Transverse colon (tissue), 4 donors: ENCODE measurements at regions not wholly inside any gene's neighbourhood (a gene's known extent, or its start where the extent isn't known, plus 50 kb on each side); places are given as distances from the start of the nearest gene placed in this dataset.
"Not testable (repeated sequence)": the region's sequence is repeated elsewhere in the genome, so short reads cannot be mapped to it uniquely, and the experiment has no call there.

ENCODE experiments used
- DNase-seq: peaks from one replicate; pipeline ENCODE4 v3.0.0-alpha.2; 2019
- H3K27ac ChIP-seq, 4 donors: fragments of 200-600 bp; sonication (generic); 2 replicates each; pipeline ENCODE4 v1.5.1; 2016 to 2018; ENCODE audit warnings: inconsistent platforms in 4 of 4
- H3K27me3 ChIP-seq: fragments of 200-600 bp; sonication (generic); 2 replicates; pipeline ENCODE4 v1.5.1; 2017; ENCODE audit warnings: inconsistent platforms
- H3K36me3 ChIP-seq, 4 donors: fragments of 200-600 bp; sonication (generic); 2 replicates each; pipeline ENCODE4 v1.5.1; 2017 to 2019; ENCODE audit warnings: inconsistent platforms in 4 of 4
- H3K4me1 ChIP-seq, 4 donors: fragments of 200-600 bp; sonication (generic); 2 replicates each; pipeline ENCODE4 v1.5.1; 2017 to 2020; ENCODE audit warnings: inconsistent platforms in 4 of 4
- H3K4me3 ChIP-seq, 4 donors: fragments of 200-600 bp; sonication (generic); 1 replicate in 1 of 4; 2 replicates in 3 of 4; pipeline versions ENCODE4 v1.5.1 to v1.6.1; 2017 to 2019; ENCODE audit warnings: inconsistent platforms in 4 of 4
- H3K9me3 ChIP-seq, 2 donors: fragments of 200-600 bp; sonication (generic); 2 replicates each; pipeline ENCODE4 v1.5.1; 2017 to 2019; ENCODE audit warnings: inconsistent platforms in 2 of 2
- WGBS, 2 donors: methylation state at CpG; one replicate each; pipeline ENCODE4 v1.1.5; 2018; ENCODE audit warnings: low coverage in 1 of 2; 5-methylcytosine and 5-hydroxymethylcytosine counted together
- in situ Hi-C, 4 donors: fragments of 200-750 bp; cut with MboI; loops; one replicate each; pipeline versions ENCODE4 v1.15.0 to v1.15.1; 2017; ENCODE audit warnings: low sequenced_read_pairs in 3 of 4, low pct_ligation_motif_present in 1 of 4, low pct_unique_long_range_greater_than_20kb in 1 of 4
- intact Hi-C: fragments of 100-400 bp; cut with DNase I; formaldehyde crosslinking; loops from one replicate; pipeline ENCODE4 v1.15.1; 2023; ENCODE audit warnings: low total_unique reads

DNA sequence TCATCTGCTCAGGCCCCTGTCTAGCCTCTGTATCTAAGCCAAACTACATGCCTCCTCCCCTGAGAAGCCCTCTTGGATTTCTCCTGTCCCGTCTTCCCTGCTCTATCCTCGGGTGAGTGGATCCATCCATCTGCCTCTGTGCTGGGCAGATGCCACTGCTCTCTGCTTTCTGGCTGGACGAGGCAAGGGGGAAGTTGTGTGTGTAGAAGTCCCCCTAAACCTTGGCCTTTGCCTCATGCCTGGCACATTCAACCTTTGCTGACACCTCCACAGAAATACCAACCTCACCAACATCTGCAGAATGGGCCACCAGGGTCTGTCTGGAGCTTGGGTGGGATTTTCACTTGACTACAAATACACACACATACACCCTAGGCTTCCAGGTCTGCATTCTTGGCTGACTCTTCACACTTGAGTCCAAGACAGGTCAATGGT lies 176.2 kb upstream of the TPTE start:
- H3K27ac ChIP-seq, in situ Hi-C loops, intact Hi-C loops, H3K4me3 ChIP-seq, DNase-seq, H3K36me3 ChIP-seq, H3K4me1 ChIP-seq, H3K27me3 ChIP-seq: not testable (repeated sequence)
- 54 to 63% methylated on average over 3 of the region's 3 CpGs for WGBS, 2 donors
- peaks cover 37 to 50% of the 10 kb centered on the region in 2 donors for H3K9me3 ChIP-seq

DNA sequence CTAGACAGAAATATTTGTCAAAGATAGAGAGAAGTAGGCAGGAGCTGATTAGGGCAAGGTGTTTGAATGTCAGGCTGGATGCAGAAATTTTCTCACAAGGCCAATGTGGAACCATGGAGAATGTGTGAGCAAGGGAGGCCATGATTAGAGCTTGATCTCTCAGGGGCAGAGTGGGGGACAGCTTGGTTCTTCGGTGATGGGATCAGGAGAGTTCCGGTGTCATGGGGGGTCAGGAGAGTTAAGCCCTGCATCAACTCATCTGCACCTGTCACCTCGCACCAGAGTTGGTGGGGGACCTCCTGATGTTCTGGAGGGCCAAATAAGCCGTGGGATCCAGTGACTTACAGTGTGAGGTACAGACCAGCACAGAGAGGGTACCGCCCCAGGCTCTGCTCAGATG lies 175.1 kb upstream of the TPTE start:
- intact Hi-C loops, in situ Hi-C loops: not testable (repeated sequence)
- 51 to 58% methylated on average over 4 of the region's 5 CpGs for WGBS, 2 donors

DNA sequence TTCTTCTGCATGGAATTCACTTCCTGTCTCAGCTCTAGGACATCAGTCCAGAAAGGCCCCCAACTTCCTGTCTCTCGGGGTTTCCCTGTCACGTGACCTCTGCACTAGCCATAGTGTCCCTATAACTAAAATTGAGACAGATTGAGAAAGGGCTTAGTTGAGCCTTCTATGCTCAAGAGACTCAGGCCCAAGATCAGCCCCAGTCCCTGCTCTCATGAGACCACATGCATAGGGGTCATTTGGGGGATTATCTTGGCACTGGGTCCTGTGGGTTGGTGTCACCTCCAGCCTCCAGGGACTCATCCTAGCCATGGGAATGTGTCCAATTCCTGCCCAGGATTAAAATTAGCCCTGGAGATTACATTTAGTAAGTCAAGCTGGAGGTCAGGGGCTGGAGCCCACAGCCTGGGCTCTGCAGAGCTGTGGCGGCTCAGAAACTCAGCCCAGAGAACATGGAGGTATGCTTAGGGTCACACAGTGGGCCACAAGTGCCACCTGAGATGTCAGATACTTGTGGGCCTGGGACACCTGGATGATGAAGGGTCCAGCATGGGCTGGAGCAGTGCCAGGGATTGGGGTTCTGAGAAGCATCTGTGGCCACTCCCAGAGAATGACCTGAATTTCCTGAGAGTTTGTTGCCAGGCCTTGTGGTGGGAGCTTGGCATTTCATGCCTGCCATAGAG lies 174.3 kb upstream of the TPTE start:
- in situ Hi-C loops, DNase-seq, H3K27ac ChIP-seq, intact Hi-C loops, H3K4me3 ChIP-seq, H3K27me3 ChIP-seq, H3K4me1 ChIP-seq, H3K36me3 ChIP-seq: not testable (repeated sequence)
- 63 to 81% methylated on average over 2 to 3 of the region's 3 CpGs for WGBS, 2 donors
- peaks cover 39 to 55% of the 10 kb centered on the region in 2 donors for H3K9me3 ChIP-seq

More for the DNA sequence above, 175.1 kb upstream of the TPTE start:
- H3K27ac ChIP-seq, H3K36me3 ChIP-seq, H3K27me3 ChIP-seq, DNase-seq, H3K4me3 ChIP-seq, H3K4me1 ChIP-seq: not testable (repeated sequence)
- H3K9me3 ChIP-seq = peaks cover 37 to 50% of the 10 kb centered on the region in 2 donors

DNA sequence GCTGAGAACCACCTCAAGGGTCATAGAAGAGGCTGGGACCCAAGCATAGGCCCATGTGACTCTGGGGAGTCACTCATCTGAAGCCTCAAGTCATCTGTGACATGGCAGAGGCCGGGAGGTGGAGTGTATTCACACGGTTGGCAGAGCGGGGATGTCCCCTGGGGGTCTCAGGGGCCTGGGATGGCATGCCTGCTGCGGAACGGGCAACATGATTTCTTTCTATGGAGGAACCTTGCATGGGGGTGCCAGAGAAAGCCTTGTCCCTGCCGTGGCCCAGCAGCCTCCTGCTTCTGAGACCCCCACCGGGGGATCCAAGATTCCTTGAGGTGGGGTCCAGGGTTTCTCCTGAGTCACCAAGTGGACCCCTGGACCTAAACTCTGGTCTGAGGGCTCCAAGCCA lies 173.7 kb upstream of the TPTE start:
- WGBS, 2 donors = 74 to 75% methylated on average over 7 of the region's 7 CpGs
- intact Hi-C loops = not testable (repeated sequence)

DNA sequence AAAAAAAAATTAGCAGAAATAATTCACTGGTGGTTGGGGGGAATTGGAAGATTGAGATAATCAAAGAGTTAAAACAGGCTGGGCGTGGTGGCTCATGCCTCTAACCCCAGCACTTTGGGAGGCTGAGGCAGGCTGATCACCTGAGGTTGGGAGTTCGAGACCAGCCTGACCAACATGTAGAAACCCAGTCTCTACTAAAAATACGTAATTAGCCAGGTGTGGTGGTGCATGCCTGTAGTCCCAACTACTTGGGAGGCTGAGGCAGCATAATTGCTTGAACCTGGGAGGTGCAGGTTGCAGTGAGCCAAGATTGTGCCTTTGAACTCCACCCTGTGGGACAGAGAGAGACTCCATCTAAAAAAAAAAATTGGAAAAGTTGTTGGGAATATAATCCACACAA lies 173.2 kb upstream of the TPTE start:
- H3K27ac ChIP-seq, H3K27me3 ChIP-seq, H3K4me3 ChIP-seq, in situ Hi-C loops, intact Hi-C loops, H3K36me3 ChIP-seq, DNase-seq, H3K4me1 ChIP-seq: not testable (repeated sequence)
- peaks cover 47 to 61% of the 10 kb centered on the region in 2 donors for H3K9me3 ChIP-seq
- WGBS, 2 donors = 36 to 38% methylated on average over 3 of the region's 3 CpGs

More for the DNA sequence above, 173.7 kb upstream of the TPTE start:
- H3K27me3 ChIP-seq, in situ Hi-C loops, DNase-seq, H3K27ac ChIP-seq, H3K4me3 ChIP-seq, H3K4me1 ChIP-seq, H3K36me3 ChIP-seq: not testable (repeated sequence)
- peaks cover 44 to 59% of the 10 kb centered on the region in 2 donors for H3K9me3 ChIP-seq

DNA sequence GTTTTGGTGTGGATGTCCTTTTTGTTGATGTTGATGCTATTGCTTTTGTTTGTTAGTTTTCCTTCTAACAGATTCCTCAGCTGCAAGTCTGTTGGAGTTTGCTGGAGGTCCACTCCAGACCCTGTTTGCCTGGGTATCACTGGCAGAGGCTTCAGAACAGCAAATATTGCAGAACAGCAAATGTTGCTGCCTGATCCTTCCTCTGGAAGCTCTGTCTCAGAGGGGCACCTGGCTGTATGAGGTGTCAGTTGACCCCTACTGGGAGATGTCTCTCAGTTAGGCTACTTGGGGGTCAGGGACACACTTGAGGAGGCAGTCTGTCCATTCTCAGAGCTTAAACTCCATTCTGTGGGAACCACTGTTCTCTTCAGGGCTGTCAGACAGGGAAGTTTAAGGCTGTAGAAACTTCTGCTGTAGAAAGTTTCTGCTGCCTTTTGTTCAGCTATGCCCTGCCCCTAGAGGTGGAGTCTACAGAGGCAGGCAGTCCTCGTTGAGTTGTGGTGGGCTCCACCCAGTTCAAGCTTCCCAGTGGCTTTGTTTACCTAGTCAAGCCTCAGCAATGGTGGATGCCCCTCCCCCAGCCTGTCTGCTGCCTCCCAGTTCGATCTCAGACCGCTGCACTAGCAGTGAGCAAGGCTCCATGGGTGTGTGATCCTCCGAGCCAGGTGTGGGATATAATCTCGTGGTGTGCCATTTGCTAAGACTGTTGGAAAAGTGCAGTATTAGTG lies 166.4 kb upstream of the TPTE start:
- in situ Hi-C loops, H3K27me3 ChIP-seq, H3K4me1 ChIP-seq, H3K4me3 ChIP-seq, H3K36me3 ChIP-seq, H3K27ac ChIP-seq, intact Hi-C loops, DNase-seq: not testable (repeated sequence)
- 28 to 37% methylated on average over 3 to 5 of the region's 5 CpGs for WGBS, 2 donors
- H3K9me3 ChIP-seq = peaks cover 53 to 55% of the 10 kb centered on the region in 2 donors

DNA sequence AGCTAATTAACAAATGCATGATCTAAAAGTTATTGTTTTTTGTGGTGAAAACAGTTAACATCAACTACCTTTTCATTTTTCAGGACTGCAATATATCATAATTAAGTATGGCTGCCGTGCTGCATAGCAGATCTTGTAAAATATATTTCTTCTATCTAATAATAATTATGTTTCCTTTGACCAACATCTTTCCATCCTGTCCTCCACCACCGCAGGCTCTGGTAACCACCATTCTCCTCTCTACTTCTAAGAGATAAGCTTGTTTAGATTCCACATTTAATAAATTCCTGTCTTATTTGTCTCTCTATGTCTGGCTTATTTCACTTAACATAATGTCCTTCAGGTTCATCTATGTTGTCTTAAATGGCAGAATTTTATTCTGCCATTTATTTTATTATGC lies 162.3 kb upstream of the TPTE start:
- DNase-seq, intact Hi-C loops, in situ Hi-C loops, H3K27ac ChIP-seq, H3K36me3 ChIP-seq, H3K4me1 ChIP-seq, H3K27me3 ChIP-seq, H3K4me3 ChIP-seq: not testable (repeated sequence)
- 62 to 75% methylated on average over 2 of the region's 2 CpGs for WGBS, 2 donors
- H3K9me3 ChIP-seq = peaks cover 49 to 54% of the 10 kb centered on the region in 2 donors

DNA sequence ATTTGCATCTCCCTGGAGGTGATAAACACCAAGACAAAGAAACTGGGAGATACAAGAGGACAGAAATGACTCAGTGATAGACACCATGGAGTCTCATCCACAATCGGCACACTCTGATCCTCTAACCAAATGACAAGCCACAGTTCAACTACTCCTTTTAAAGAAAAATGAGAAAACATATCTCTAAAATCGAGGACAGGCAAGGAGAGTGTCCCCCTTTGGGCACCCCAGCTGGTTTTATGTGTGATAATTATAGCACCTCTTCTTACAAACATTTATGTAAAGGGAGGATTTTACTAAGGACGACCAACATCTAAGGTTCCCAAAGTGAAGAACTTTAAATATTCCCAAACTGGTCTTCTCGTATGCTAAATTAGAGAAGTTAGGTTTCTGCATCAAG lies 161.5 kb upstream of the TPTE start:
- DNase-seq, H3K4me1 ChIP-seq, H3K4me3 ChIP-seq, H3K36me3 ChIP-seq, intact Hi-C loops, H3K27me3 ChIP-seq, H3K27ac ChIP-seq, in situ Hi-C loops: not testable (repeated sequence)
- 51 to 57% methylated on average over 4 of the region's 4 CpGs for WGBS, 2 donors
- H3K9me3 ChIP-seq = peaks cover 43 to 49% of the 10 kb centered on the region in 2 donors

DNA sequence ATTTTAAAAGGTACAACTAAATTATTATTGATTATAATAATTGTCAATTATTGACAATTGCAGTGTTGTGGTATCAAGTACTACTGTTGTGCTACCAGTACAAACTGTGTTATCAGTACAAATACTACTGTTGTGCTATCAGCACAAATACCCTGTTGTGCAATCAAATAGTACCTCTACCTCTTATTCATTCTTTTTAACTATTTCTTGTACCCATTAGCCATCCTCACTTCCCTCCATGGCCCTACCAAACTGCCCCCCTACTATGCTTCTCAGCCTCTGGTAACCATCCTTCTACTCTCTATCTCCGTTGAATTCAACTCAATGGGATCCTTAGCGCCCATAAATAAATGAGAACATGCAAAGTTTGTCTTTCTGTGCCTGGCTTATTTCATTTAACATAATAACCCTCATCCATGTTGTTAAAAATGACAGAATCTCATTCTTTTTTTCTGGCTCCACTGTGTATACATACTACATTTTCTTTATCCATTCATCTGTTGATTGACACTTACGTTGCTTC lies 160.1 kb upstream of the TPTE start:
- DNase-seq, H3K4me1 ChIP-seq, intact Hi-C loops, H3K27me3 ChIP-seq, in situ Hi-C loops, H3K4me3 ChIP-seq, H3K36me3 ChIP-seq, H3K27ac ChIP-seq: not testable (repeated sequence)
- 41 to 56% methylated on average over 2 to 3 of the region's 3 CpGs for WGBS, 2 donors
- peaks cover 36 to 41% of the 10 kb centered on the region in 2 donors for H3K9me3 ChIP-seq

DNA sequence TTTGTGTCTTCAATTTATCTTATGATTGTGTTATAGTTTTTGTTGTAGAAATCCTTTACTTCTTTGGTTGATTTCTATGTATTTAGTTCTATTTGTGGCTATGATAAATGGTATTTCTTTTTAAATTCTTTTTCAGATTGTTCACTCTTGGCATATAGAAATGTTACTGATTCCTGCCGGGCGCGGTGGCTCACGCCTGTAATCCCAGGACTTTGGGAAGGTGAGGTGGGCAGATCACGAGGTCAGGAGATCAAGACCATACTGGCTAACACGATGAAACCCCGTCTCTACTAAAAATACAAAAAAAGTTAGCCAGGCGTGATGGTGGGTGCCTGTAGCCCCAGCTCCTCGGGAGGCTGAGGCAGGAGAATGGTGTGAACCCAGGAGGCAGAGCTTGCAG lies 158.6 kb upstream of the TPTE start:
- H3K9me3 ChIP-seq = peaks cover 31 to 37% of the 10 kb centered on the region in 2 donors
- in situ Hi-C loops, H3K4me1 ChIP-seq, H3K27ac ChIP-seq, H3K4me3 ChIP-seq, intact Hi-C loops, H3K36me3 ChIP-seq, DNase-seq, H3K27me3 ChIP-seq: not testable (repeated sequence)
- WGBS, 2 donors = 66 to 71% methylated on average over 9 of the region's 9 CpGs
